Suprapubic skin (tissue), 4 donors: ENCODE measurements at regions not wholly inside any gene's neighbourhood (a gene's known extent, or its start where the extent isn't known, plus 50 kb on each side); places are given as distances from the start of the nearest gene placed in this dataset.
A peak's percentile ranks its signal among the peaks of the same experiment; 100 is the strongest.
"Not testable (repeated sequence)": the region's sequence is repeated elsewhere in the genome, so short reads cannot be mapped to it uniquely, and the experiment has no call there.

Experiments used
- DNase-seq, 2 donors: peaks; one replicate each; pipeline ENCODE4 v3.0.0-alpha.2; 2019; ENCODE audit warnings: low spot score in 2 of 2
- H3K27ac ChIP-seq: fragments of 200-600 bp; sonication (generic); one replicate; pipeline ENCODE4 v1.5.1; 2019
- H3K27me3 ChIP-seq: fragments of 200-600 bp; sonication (generic); one replicate; pipeline ENCODE4 v1.5.1; 2019
- H3K36me3 ChIP-seq: fragments of 200-600 bp; sonication (generic); one replicate; pipeline ENCODE4 v1.5.1; 2019
- H3K4me1 ChIP-seq: fragments of 200-600 bp; sonication (generic); one replicate; pipeline ENCODE4 v1.5.1; 2019
- H3K4me3 ChIP-seq: fragments of 200-600 bp; sonication (generic); one replicate; pipeline ENCODE4 v1.5.1; 2019; ENCODE audit warnings: mild to moderate bottlenecking
- H3K9me3 ChIP-seq: fragments of 200-600 bp; sonication (generic); one replicate; pipeline ENCODE4 v1.5.1; 2019
- CTCF ChIP-seq, 2 donors: fragments of 200-600 bp in 1 of 2; fragments of 450-650 bp in 1 of 2; sonication (generic) in 1 of 2; IDR thresholded peaks; one replicate each; pipeline ENCODE4 v1.5.1; 2016 to 2019; ENCODE audit warnings: antibody characterized with exemption in 2 of 2, mild to moderate bottlenecking in 1 of 2, moderate library complexity in 1 of 2
- EP300 ChIP-seq: sonication (generic); formaldehyde crosslinking; IDR thresholded peaks from one replicate; pipeline ENCODE4 v1.6.1; 2017; ENCODE audit warnings: antibody characterized with exemption
- POLR2A ChIP-seq, 2 donors: fragments of 450-650 bp; IDR thresholded peaks; one replicate each; pipeline ENCODE4 v1.6.1; 2017; ENCODE audit warnings: antibody characterized with exemption in 2 of 2, mild to moderate bottlenecking in 2 of 2, moderate library complexity in 2 of 2
- POLR2AphosphoS5 ChIP-seq, 3 donors: sonication (generic); formaldehyde crosslinking; IDR thresholded peaks; one replicate each; pipeline ENCODE4 v1.6.1; 2017; ENCODE audit warnings: antibody characterized with exemption in 3 of 3
- WGBS: methylation state at CpG from one replicate; pipeline ENCODE4 v1.1.5; 2018; 5-methylcytosine and 5-hydroxymethylcytosine counted together

- WGBS, result 54% methylated on average over 3 of the region's 3 CpGs
- TF ChIP-seq EP300, result no peak
- TF ChIP-seq CTCF (IDR thresholded peaks at IDR 0.05), result no peak
- no peak for TF ChIP-seq POLR2AphosphoS5 (IDR thresholded peaks at IDR 0.05)
- no peak for TF ChIP-seq POLR2A (IDR thresholded peaks at IDR 0.05)
- H3K27ac ChIP-seq, result no peak overlapping the region
- H3K4me1 ChIP-seq, result no peaks in the 10 kb centered on the region
- no peaks in the 10 kb centered on the region for H3K9me3 ChIP-seq
- no peaks in the 10 kb centered on the region for H3K36me3 ChIP-seq
- DNase-seq, result no peak
- H3K27me3 ChIP-seq, result no peaks in the 10 kb centered on the region
- no peak overlapping the region for H3K4me3 ChIP-seq
Observed at GRCh38 chr13:82962397-82962796, 919.9 kb downstream of the SLITRK1 start.

- TF ChIP-seq POLR2A (IDR thresholded peaks at IDR 0.05) (no peak), CTCF (IDR thresholded peaks at IDR 0.05) (no peak), POLR2AphosphoS5 (IDR thresholded peaks at IDR 0.05) (no peak), EP300 (no peak)
- H3K4me3 ChIP-seq, result no peak overlapping the region
- H3K36me3 ChIP-seq, result no peaks in the 10 kb centered on the region
- no peak for DNase-seq
- no peaks in the 10 kb centered on the region for H3K27me3 ChIP-seq
- no peak overlapping the region for H3K27ac ChIP-seq
- 76% methylated on average over 1 of the region's 1 CpG for WGBS
- H3K9me3 ChIP-seq, result no peaks in the 10 kb centered on the region
- H3K4me1 ChIP-seq, result no peaks in the 10 kb centered on the region
Observed at GRCh38 chr13:82961757-82962156, 920.5 kb downstream of the SLITRK1 start.

GRCh38 chr13:82952336-82952735, 929.9 kb downstream of the SLITRK1 start:
- not testable (repeated sequence) for H3K4me1 ChIP-seq, DNase-seq, H3K36me3 ChIP-seq, H3K4me3 ChIP-seq, H3K27ac ChIP-seq, H3K27me3 ChIP-seq, H3K9me3 ChIP-seq
- 75% methylated on average over 6 of the region's 6 CpGs for WGBS

GRCh38 chr13:82947683-82948082, 934.6 kb downstream of the SLITRK1 start:
- H3K36me3 ChIP-seq, result no peaks in the 10 kb centered on the region
- no peak overlapping the region for H3K4me3 ChIP-seq
- no peaks in the 10 kb centered on the region for H3K27me3 ChIP-seq
- H3K4me1 ChIP-seq, result no peaks in the 10 kb centered on the region
- no peak for DNase-seq
- no peaks in the 10 kb centered on the region for H3K9me3 ChIP-seq
- TF ChIP-seq EP300 (no peak), POLR2A (IDR thresholded peaks at IDR 0.05) (no peak), CTCF (IDR thresholded peaks at IDR 0.05) (no peak), POLR2AphosphoS5 (IDR thresholded peaks at IDR 0.05) (no peak)
- H3K27ac ChIP-seq, result no peak overlapping the region

GRCh38 chr13:82947191-82947621, 935.1 kb downstream of the SLITRK1 start:
- TF ChIP-seq CTCF (IDR thresholded peaks at IDR 0.05), result no peak
- TF ChIP-seq EP300, result no peak
- no peak for TF ChIP-seq POLR2A (IDR thresholded peaks at IDR 0.05)
- Histone ChIP-seq H3K4me3 (no peak overlapping the region), H3K9me3 (no peaks in the 10 kb centered on the region), H3K27ac (no peak overlapping the region), H3K27me3 (no peaks in the 10 kb centered on the region), H3K36me3 (no peaks in the 10 kb centered on the region), H3K4me1 (no peaks in the 10 kb centered on the region)
- no peak for DNase-seq
- WGBS, result 59% methylated on average over 2 of the region's 2 CpGs

GRCh38 chr13:82938644-82939043, 943.6 kb downstream of the SLITRK1 start:
- H3K36me3 ChIP-seq, result no peaks in the 10 kb centered on the region
- no peaks in the 10 kb centered on the region for H3K9me3 ChIP-seq
- H3K4me3 ChIP-seq, result no peak overlapping the region
- H3K27ac ChIP-seq, result no peak overlapping the region
- TF ChIP-seq POLR2A (IDR thresholded peaks at IDR 0.05) (no peak), CTCF (IDR thresholded peaks at IDR 0.05) (no peak), POLR2AphosphoS5 (IDR thresholded peaks at IDR 0.05) (no peak), EP300 (no peak)
- no peaks in the 10 kb centered on the region for H3K27me3 ChIP-seq
- H3K4me1 ChIP-seq, result no peaks in the 10 kb centered on the region
- WGBS, result 94% methylated on average over 6 of the region's 6 CpGs
- DNase-seq, result peak in 1 of 2 donors; percentile 43
